Activated naive CD4-positive, alpha-beta T cell treated with anti-CD3 and anti-CD28 coated beads, Interleukin-2, amount 50 U/mL, for 16 hours (primary cell): ENCODE measurements at regions not wholly inside any gene's neighbourhood (a gene's known extent, or its start where the extent isn't known, plus 50 kb on each side); places are given as distances from the start of the nearest gene placed in this dataset.
"Not testable (repeated sequence)": the region's sequence is repeated elsewhere in the genome, so short reads cannot be mapped to it uniquely, and the experiment has no call there.

Experiments used
- DNase-seq: peaks from one replicate; pipeline ENCODE4 v3.0.0-alpha.2; 2020

DNA sequence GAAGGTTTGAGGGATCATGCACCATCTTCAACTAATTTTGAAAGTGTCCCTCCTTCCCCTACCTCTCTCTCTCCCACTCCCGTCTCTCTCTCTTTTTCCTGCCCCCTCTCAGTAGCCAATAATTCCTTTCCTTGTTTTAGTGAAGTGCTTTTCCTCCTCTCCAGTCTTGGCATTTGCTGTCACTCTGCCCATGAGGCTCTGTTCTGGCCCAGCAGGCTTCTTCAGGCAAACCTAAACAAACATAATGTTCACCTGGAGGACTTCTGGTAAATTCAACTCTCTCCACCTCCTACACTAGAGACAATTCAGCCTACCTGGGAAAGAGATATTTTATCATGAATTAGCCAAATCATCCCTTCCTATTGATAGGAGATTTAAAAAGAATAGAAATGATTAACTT lies 86.6 kb upstream of the ADRA1D start:
- no peak for DNase-seq

DNA sequence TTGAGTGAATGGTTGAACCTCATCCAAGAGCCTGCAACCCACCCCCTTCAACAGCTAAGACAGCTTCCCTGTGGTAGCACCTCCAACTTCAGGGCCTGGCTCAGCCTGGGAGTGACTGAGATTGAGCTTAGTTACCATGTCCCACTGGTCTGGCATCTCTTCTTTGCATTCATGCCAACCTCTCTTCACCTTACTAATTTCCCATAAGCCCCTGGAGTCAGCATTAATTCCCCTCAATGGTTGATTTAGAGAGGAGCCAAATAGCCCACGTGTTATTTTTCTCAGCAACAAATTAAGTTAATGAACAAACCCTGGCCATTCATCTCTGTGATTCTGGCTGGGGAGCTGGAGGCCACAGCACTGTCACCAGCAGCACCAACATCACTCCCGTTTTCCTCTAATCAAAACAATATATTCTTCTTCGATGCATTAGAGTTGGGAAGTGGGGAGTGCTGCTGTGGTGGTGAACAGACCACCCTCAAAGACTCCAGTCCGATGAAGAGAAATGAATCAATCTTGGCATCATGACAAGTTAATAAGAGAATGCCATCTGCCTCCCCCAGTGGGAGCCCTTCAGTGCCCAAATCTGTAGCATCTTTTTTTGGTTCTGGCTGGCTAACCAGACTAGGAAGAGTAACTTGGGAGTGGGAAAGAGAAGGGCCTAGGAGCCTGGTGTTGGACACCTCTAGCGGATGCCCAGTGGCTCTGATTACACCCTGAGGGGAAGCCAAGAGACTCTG lies 83.2 kb upstream of the ADRA1D start:
- DNase-seq = no peak

DNA sequence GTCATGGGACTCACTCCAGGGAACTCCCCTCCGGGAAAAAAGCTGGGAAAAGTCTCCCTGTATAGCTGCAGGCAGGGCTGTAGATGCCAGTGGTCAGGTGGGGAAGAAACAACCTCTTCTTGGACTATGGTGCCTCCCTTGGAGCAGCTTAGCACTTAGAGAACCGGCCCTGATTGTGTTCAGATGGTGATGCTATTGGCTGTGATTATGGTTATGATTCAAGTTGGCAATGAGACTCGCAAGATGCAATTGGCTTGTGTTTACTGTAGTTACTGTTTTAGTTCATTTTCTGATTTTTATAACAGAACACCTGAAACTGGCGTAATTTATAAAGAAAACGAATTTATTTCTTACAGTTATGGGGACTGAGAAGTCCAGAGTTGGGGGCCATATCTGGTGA lies 80.9 kb upstream of the ADRA1D start:
- DNase-seq = no peak

DNA sequence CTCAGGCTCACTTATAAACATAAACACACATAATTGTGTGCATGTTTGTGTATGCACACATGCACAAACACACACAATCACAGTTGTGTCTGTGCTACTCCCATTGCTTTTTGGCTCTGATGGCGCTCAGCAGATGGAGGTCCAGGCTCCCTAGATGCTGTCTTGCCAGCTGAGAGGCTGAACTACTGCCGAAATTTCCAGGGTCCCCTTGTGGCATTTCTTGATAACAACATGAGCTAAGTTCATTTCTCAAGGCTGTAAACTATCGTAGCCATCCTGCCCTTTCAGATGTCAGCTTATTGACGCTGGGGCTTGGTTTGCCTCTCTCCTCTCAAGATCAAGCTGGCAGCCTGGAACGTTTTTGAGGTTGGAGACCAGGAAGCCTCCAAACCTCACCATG lies 80.1 kb upstream of the ADRA1D start:
- no peak for DNase-seq

DNA sequence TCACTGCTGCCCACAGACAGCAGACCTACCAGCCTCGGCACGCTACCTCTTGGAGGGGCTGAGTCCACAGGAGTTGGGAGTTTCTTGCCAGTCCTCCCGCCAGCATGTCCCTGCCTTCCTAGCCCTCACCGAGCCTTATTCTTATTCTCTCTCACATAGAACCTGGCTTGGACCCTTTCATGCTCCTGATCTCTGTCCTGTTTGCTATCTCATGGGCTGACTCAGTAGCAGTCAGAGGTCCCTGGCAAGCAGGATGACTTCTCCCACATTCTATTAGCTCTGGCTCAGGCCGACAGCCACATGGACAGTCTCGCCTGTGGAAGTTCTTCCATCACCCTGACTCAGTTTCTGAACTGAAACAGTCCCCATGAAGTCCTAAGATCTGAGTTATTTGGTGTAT lies 79.5 kb upstream of the ADRA1D start:
- no peak for DNase-seq

DNA sequence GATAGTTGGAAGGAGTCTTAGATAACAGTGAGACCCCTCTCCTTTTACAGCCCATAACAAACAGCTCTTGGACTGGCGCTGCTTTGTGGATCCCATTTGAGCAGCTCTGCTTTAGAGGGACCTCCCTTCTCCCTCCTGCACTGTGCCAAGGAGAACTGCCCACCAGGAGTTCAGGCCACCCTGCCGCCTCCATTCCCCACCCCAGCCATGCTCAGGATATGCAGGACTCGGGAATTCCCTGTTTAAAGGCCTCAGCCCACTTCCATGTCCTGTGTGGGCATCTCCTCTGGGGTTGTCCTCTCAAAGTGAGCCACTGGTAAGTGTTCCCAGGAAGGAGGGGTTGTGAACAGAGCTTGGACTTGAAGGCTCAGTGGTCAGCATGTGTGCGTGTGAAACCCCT lies 78.9 kb upstream of the ADRA1D start:
- DNase-seq = no peak

DNA sequence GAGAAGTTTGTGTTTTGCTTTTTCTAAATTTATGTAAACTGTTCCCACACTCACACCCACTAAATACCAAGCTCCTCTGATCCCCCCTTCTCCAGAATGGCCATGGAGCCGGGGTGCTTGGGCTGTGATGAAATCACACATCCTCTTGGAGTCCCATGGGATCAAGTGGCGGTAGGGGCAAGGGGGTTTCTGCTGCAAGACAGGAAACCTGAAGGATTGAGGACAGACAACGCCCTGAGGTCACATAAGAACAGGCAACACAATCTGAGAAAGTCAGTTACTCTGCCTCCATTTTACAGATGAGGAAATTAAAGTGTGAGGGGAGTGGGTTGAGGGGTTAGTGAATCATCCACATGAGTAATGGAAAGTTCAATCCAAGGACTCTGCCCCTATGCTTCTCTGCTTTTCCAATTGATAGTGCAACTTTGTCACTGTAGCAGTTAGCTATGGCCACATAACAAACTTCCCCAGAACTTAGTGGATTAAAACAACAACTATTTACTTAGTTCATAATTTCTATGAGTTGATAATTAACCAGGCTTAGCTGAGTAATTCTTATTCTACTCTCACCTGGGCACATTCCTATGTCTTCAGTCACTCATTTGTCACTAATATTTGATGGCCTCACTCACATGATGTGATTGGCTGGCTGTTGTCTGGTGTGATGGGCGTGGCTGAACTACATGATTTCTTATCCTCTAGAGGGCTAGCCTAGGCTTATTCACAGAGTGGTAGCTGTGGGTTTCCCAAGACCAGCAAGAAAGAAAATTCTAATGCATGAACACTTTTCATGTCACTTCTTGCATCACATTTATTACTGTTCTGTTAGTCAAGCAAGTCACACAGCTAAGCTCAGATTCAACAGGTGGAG lies 77.3 kb upstream of the ADRA1D start:
- no peak for DNase-seq

DNA sequence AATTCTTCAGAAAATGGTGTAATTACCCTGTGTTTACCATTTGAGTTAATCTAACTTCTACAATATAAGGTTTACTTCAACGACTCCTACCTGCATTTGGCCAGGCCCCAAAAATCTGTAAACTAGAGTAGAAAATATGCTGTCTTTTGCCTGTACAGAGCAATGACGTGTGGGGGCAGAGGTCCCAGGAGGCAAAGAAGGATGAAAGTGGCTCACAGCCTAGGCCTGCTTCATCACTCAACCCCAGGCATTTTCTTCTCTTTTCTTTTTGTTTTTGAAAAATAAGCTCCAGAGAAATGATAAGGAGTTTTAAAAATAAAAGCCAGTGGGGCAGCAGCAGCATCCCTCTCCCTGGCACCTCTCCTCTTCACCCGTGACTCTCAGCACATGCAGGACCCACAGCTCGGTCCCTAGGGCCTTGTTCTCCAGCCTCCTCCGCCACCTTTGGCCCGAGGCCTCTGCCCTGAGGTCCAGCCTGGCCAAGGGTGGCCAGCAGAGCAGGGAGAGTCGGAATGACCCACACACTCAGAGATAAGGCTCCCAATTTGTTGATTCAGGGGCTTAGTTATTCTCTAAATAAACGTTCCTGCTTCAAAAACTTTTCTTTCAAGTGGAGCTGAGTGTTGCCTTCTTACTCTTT lies 76.6 kb upstream of the ADRA1D start:
- DNase-seq = no peak

DNA sequence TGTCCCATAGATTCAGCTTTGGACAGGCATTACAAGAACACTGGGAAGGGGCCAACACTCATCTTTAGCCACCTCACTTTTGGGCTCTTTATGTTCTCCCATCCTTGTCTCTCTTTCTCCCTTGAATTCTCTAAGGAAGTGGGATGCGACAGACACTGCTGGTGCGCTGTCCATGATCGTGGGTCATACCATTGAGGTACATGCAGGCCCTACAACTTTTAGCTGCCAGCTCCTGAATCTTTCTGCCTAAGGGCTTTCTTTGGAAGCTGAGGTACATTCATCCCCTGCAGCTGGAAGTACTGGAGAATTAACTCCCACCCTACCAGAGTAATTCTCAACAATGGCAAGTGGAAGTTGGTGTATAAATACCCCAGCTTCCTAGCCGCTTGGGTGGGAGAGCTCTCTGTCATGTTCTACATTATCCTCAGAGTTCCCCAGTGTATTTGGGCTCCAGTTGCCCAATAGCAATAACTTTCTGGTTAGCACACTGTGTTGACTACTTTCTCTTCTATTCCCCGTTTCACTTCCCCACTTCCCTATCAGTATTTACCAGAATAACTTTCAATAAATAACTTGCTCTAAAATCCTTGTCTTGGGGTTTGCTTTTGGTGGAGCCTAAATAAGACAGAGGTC lies 75.6 kb upstream of the ADRA1D start:
- DNase-seq = no peak

DNA sequence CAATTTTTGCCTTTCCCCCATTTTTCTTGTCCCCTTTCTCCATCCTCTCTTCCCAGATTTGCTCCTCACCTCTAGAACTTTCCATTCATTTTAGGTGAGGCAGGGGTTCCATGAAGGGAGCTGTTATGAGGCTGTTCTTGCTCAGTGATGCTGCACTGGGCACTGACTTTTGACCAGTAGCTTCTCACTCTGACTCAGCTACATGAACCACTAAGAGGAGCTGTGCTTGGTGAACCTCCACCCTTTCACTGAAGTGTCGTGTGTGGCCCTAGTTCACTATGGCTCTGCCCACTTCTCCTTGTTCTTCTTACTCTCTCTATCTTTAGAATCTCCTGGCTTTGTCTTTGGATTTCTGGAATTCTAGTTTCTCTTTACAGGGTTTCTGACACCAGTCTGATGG lies 73.4 kb upstream of the ADRA1D start:
- no peak for DNase-seq

DNA sequence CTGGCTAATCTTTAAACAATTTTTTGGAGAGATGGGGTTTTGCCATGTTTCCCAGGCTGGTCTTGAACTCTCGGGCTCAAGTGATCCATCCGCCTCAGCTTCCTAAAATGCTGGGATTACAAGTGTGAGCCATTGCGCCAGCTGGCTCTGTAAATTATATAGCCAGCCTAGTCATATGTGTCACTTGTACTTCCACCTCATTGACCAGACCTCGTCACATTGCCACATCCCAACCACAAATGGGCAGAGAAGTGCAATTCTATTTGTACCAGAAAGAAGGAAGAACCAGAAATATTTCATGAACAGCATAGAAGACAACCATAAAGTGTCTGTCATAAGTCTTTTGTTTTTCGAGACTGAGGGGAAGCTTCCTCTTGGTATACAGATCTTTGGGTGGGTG lies 71.2 kb upstream of the ADRA1D start:
- no peak for DNase-seq

DNA sequence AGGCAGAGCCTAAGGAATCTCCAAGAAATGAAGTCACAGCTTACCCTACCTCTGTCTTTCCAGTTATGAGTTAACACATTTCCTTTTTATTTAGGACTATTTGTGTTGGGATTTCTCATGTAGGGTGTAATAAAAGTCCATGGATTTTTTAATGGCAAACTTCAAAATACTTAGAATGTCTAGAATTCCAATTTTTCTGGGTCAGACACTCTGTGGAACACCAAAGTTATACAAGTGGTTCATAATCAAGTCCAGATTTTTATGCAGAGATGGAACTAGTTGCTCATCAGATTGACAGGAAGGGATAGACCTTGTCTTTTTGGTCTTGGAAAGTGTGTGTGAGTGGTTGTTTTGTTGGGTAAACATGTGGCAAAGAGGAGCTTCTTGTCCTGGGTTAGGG lies 69.8 kb upstream of the ADRA1D start:
- DNase-seq = no peak

DNA sequence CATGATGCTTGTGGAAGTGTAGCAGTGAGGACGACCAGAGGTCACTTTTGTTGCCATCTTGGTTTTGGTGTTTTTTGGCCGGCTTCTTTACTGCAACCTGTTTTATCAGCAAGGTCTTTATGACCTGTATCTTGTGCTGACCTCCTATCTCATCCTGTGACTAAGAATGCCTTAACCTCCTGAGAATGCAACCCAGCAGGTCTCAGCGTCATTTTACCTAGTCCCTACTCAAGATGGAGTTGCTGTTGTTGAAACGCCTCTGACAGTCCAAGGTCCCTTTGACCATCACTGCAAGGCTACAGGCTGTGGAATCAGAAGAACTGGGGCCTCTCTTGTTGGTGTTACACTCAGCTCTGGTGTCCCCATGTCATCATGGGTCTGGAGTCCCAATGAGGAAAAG lies 61.5 kb upstream of the ADRA1D start:
- not testable (repeated sequence) for DNase-seq

DNA sequence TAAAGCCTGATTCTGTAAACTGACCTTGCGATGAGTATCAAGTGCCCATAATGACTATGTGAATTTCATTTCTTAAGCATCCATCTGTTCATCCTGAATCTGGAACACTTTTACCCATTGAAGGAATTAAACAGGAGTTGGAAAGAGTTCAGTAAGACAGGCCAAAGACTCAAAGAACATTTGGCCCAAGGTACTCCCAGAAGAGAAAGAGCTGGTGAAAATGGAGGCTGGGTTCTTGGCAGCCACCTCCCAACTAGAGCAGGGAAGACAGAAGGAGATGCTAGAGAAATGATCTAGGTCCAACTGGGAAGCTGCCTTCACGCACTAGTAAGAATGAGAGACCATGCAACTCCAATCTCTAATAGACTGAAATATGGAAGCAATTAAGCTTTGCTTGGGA lies 57.1 kb upstream of the ADRA1D start:
- DNase-seq = no peak

DNA sequence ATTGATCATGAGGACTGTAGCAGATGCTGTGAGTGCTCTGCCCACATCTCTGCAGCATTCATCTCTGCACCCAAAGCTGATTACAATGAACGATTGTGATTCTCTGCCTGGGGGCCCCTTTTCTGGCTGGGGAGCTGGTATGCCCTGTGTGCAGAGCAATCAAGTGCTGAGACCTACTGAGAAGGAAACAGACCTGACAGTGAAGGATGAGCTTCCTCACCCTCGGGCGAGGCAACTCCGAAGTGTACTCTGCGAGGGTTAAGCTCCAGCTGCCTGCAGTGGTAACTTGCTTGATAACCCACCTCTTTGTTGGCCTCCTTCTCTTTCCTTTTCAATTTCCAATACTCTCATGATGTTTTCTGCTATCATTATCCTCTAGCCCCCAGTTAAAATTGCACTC lies 56.0 kb upstream of the ADRA1D start:
- DNase-seq = no peak

DNA sequence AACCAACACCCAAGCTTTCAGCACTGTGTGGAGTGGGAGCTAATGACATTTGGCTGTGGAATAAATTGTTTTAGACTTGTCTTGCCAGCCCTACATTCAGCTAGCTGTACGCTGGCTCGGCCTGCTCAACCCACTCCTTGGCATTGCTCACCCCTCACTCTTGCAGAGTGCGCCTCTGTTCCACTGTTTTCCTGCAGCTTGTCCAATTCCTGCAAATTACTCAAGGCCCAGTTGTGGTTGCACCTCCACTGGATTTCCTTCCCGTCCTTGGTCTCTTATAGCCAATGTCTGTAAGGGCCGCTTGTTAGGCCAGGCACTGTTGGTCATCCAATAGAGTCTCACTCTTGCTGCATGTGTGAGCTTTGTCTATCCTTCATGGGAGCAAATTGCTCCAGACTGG lies 55.5 kb upstream of the ADRA1D start:
- DNase-seq = no peak

DNA sequence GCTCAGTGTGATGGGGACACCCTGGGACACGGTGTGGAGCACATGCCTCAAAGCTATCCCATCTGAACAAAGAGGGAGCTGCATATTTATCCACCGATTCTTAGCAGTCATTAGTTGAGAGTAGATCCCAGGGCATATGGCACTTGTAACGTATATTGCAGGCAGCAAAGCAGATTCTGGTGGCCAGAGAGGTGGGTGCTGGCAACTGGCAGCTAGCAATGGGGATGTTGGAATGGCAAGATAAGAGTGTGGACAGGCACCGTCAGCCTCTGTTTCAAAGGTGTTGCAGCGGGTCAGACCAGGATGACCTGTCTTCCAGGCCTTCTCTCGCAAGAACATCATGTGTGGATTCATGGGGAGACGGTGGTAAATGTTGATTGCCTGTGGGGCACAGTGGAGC lies 54.0 kb upstream of the ADRA1D start:
- DNase-seq = no peak

DNA sequence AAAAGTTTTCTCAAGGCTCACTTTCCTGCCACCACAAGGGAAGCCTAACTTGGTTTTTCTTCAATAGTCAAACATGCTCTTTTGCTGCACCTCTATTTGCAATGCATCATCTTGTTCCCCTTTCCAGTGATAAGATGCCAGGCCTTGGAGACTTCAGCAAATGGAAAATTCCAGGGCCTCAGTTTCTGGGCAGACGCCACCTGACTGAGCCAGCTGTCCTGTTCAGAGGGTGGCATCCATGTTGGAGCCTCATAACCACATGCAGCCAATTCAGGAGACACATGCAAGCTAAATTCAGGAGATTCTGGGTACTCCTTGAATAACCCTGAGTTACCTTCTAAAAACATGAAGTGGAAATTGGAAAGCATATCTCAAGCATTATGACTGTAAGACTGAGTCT lies 51.8 kb upstream of the ADRA1D start:
- no peak for DNase-seq

DNA sequence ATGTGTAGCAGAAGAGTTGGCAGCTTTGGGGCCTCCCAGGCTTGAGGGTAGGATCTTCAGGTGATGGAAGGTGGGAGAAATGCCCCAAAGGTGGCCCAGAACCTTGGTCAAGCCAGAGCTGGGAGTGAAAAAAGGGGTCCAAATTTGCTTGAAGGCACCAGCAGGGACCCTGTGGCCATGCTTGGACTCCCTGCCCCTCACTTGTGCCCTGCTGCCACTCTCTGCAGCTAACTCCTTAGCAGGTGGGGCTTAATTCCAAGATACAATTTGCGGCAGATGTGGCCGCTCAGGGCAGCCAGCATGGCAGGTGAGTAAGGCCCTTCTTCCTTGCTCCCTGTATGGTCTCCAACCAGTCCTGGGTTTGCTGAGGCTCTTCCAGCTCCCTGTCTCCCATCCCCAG lies 51.3 kb upstream of the ADRA1D start:
- DNase-seq = no peak

DNA sequence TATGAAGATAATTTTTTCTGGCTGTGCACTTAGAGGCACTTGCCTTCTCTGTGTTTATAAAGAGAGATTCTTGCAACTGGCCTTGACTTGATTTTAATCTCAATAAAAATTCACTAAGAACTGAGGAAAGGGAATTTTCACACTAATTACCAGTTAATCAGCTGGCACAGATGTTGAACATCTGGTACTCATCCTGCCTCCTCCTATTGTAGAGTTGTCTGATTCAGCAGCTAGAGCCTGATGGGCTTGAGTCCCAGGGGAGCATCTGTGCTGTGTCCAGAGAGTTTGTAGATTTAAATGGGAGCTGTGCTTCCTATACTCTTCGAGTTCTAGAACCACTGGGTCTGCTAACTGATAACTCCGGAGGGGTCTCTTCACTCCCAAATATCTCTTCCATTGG lies 50.7 kb upstream of the ADRA1D start:
- no peak for DNase-seq

DNA sequence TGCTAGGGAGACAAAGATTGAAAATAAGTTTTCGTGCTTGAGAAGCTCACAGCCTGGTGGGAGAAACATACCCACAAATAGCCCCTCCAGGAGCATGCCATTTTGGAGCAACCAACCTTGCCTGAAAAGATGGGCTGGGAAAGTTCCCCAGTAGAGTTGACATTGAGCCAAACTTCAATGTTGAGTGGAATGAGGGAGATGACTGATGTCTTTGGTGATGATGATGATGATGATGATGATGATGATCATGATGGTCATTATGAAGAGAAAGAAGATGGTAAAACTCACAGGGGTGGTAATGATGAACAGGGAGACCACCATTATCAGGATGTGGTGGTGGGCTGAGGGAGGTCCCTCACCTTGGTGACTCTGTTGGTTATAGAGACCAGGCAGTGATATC lies 50.1 kb upstream of the ADRA1D start:
- DNase-seq = no peak
